IPS-NIHi7 (cell line): ENCODE measurements at regions not wholly inside any gene's neighbourhood (a gene's known extent, or its start where the extent isn't known, plus 50 kb on each side); places are given as distances from the start of the nearest gene placed in this dataset.
A peak's percentile ranks its signal among the peaks of the same experiment; 100 is the strongest.

Experiments
- DNase-seq: peaks from one replicate; pipeline ENCODE4 v3.0.0; 2012; ENCODE audit warnings: mixed read lengths; ENCODE audit errors: extremely low spot score

DNA sequence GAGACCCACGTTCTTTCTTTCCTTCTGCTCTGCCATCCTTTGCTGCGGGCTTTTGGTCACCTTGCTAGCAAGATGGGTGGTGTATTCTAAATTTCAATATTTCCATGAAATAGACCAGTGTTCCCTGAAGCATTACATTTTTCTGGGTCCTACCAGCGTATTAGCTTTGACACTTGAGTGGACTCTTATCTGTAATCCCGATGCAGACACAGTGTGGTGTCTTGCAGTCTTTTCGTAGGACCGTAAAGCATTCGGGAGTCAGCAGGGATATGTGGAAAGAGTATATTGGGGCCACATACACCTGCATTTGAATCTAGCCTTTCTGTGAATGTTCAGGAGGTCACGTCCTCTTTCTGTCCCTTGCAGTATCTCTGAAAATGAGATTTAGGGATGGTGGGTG is 124.7 kb upstream of the CPEB4 start:
- DNase-seq = no peak

DNA sequence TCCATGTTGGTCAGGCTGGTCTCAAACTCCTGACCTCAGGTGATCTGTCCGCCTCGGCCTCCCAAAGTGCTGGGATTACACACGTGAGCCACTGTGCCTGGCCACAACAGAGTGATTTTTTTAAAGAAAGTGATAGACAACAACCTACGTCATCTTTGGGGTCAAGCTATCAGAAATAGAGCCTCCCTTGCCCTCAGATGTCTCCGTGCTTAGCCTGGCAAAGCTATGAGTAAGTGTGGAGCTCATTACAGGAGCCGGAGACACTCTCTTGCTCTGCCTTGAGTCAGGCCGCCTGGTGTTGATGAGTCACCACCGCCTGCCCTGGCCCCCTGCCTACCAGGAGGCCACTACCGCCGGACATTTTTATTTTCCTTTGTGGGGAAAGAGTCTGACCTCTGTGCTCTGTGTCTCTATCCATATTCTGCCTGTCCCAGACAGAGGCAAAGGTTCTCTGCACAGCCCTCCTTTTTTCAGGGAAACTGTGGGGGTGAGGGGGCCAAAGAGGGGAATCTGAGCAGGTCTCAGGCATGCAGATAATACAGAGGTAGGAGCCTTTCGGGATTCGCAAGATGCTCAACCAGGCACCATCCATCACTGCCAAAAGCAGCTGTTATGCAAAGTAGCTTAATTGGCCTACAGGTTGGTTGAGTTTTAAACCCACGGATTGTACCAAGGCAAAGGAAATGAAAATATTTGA is 123.7 kb upstream of the CPEB4 start:
- DNase-seq = peak; percentile 85

DNA sequence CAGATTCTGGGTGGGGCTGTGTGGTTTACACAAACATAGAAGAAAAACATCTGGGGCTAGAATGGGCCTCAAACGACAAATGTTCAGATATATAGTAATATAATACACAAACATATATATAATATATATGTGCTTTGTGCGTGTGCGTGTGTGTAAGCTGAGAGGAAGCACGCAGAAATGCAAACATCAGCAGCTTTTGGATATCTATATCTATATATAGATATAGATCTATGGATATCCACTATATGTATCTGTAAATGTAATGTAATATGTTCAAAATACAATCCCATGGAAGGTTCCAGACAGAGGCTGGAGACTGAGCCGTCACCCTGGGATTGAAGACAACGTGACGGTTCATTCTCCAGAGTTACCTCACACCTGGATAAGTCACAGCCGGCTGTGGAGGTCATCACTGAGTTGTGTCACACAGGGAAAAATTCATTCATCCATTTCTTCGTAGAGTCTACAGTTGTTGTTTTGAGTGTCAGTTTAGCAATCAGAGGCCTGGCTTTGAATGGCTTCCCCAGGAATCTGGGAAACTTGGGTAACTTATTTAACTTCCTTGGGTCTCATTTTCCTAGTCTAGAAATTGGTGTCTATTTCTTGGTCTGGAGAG is 123.0 kb upstream of the CPEB4 start:
- DNase-seq = no peak

DNA sequence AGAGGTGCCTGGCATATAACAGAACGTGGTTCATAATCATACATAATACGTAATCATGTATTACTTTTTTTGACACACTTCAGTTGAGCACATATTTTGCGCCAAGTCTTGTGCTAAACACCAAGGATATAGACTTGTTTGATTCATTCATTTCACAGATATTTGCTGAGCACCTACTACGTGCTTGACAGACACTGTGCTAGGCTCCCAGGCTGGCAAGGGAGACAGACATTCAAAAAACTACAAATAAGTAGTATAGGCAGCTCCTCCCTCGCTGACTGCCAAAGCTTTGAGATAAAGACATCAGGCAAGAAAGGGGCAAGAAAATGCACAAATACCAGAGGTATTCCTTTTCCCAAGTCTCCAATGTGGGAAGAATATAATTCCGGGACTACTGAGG is 122.5 kb upstream of the CPEB4 start:
- no peak for DNase-seq

DNA sequence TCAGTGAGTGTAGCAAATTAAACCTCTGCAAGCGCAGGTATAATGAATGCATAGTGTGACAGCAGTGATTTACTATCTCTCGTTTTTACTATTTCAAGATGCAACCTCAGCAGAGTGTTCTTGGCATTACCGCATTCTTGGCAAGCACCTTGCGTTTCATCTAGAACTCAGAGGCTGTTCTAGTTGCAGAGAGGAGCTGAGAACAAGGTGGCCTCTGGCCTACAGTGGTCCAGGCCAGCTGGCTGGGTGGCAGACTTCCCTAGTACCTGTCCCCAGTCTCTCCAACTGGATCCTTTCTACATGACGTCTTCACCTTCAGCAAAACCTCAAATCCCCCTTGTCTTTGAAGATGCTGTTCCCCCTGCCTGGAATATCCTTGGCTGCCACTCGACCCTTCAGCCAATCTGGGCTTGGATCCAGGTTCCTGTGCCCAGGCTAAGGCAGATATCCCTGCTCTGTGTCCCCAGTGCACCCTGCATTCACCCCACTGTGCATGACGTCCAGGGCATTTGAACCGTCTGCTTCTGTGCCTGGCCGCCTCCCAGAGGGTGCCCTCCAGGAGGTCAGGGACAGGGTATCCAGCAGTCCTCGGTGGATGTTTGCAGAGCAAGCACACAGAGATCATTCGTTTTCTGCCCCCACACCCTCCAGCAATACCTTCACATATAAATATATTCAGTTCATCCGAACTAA is 120.4 kb upstream of the CPEB4 start:
- DNase-seq = no peak

DNA sequence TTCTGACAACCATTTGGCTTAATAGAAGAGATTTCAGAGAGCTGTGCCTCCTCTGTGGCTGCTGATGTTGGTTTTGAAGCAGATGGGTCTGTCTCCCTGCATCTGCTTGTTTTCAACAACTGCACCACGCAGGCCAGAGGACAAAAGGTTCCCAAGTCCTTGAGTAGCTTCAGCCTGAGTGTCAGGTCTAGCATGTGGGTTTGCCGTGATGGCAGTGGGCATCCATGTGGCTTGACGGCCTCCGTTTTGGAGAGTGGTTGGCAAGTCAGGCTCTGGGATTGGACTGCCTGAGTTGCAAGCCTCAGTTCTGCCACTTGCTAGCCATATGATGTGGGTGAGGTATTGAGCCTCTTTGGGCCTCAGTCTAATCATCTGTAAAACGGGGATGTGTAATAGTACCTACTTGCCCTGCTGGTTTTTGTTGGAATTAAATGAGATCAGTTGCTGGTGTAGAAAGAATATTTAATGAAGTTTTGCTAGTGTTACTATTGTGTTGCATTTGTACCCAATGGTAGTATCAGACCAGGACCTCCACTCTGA is 119.8 kb upstream of the CPEB4 start:
- no peak for DNase-seq

DNA sequence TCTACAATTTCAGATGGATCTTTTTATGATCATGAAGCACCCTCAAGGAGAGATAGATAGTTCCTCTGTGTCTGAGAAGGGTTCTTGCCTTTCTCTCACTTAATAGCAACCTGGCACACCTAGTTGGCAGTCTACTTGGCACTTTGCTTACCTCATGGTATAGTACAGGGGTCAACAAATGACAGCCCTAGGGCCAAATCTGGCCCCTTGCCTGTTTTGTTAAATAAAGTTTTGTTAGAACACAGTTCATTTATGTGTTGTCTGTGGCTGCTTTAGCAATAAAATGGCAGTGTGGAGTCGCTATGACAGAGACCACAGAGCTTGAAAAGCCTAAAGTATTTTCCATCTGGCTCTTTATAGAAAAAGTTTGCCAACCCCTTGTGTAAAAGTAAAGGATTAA is 119.3 kb upstream of the CPEB4 start:
- DNase-seq = no peak

DNA sequence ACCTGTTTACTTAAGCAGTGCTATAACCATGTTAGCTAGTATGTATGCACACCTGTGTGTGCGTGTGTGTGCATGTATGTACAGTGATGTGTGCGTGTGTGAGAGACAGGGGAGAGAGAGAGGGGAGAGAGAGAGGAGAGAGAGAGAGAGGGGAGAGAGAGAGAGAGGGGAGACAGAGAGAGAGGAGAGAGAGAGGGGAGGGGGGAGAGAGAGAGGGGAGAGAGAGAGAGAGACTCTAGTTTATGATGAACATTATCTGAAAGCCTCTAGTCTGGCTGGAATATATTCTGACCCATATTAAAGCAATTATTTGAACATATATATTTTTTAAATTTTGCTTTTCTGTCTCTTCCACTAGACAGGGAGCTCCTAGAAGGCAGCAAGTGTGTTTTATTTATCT is 117.5 kb upstream of the CPEB4 start:
- DNase-seq = no peak

DNA sequence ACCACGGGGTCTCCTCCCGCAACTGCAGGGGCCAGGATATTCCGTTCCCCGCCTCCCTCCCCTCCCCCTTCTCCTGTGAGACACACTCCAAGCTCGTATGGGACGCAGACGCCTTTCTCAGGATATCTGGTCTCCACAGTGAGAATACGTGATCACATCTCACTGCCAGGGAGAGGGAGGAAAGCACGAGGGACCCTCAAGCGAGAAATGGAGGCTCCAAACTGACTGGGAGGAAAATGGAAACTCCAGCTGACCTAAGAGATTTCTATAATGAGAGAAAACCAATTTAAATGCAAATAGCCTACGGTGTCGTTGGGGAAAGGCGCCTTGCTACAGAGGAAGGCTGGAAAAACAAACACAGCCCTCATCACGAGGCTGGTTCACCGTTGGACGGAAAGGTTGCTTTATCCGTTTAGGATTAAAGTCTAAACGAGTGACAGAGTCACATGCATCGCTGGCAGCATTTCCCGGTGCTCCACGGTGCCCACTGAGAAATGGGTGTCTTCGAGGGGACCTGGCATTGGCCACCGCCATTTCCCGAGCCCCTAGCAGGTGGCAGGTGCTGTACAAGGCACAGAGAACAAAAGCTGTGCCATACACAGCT is 116.9 kb upstream of the CPEB4 start:
- peak; percentile 64 for DNase-seq

DNA sequence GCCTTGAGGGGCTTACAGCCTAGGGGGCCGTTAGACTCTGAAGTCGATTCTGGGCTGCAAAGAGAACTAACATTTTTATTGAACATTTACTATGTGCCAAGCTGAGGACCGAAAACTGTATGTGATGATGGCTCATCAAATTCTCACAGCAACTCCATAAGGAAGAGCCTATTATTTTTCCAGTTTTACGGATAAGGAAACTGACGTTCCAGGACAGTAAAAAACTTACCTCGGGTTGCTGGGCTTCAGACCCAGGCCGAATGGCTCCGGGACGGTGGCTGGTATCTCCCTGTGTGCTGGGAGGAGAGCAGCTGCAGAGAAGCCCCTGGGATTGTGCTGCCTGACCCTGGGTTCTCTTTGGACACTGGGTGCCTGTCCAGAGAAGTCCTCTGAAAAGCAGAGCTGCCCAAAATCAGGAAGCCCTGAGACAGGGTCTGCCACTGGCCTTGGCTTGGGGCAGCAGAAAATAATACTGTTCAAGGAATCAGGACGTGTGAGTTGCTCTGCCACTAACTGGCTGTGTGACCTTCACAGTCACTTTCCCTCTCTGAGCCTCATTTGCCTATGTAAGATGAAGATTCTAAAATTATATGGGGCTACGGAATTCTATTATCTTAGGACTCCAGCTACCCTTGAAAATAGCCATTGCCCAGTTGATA is 116.3 kb upstream of the CPEB4 start:
- no peak for DNase-seq

DNA sequence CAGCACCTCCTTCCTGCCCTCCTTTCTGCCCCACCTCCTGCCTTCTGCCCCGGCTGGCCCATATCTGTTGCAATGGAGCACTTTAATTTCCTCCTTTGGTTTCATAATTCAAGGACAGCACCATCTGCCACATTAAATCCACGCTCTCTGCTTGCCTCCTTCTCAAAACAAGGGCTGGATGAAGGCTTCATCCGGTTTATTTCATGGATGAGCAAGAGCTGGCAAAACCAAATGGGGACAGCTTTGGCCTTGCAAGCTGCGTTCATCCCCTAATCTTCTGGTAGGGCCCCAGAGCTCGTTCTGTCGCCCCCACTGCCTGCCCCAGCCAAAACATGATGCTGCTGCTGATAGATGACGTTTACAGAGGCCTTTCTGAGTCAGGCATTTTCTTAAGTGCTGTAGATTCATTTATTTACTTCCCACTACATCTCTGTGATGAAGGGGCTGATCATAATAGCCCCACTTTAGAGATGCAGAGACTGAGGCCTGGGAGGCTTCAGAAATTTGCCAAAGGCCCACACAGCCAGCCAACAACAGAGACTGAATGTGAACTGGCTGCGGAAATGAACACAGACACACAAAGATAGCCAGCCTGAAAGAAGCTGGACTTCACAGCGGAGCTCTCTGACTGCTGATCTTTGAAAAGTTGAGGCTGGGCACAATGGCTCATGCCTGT is 115.6 kb upstream of the CPEB4 start:
- no peak for DNase-seq

DNA sequence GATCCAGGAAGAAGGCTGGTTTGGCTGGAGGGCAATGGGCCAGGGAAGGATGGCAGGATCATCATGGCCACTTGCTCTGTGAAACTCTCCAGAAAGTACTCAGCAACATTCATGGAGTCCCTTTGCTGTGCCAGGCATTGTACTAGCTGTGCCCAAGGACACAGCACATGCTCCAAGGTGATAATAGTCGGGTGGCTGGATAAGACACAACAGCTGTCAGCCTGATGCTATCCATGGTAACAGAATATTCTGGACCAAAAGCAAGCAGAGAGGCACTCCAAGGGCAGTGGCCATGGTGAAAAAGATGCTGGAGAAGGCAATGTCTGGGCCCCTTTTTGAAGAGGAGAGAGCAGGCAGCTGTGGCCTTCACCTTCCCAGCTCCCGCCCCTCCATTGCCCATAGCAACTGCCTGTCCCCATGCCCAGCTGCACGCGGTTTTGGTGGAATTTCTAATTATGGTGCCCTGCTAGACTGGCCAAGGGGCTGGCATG is 113.8 kb upstream of the CPEB4 start:
- no peak for DNase-seq

DNA sequence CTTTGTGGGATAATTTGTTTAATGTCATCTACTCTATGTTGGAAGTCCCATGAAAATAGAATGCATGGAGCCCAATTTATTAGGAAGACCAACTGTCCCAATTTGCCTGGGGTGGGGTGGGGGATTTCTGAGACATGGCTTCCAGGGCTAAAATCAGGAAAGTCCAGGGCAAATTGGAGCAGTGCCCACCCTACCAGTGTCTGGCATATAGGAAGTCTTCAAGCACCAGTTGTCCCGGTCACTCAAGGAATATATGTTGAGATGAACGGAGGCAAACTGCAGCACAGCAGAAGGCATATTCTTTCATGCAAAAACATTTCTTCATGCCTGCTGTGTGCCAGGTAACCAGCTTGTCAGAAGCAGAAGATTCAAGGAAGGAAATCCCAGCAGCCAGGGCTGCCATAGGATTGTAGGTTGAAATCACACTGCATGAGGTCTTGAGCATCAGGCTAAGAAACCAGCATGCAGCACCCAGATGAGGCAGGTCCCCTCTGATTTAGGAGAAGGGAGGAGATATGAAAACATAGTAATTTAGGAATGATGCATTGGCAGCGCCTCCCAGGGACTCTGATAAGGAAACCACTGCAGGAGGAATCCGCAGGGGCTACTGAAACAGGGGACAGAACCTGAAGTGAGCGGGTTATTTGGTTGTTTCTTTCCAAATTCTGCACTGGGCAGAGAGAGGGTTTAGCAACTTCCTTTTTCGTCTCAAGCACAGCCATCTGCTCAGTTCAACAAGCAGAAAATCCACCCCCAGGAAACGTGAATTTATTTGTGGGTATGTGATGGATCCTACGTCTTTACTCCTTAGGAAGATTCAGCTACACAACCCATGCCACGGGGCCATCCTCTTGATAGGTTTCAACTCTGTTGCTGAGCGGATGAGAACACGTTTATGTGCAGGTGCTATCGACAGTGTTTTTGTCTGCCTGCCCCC is 112.6 kb upstream of the CPEB4 start:
- DNase-seq = no peak

DNA sequence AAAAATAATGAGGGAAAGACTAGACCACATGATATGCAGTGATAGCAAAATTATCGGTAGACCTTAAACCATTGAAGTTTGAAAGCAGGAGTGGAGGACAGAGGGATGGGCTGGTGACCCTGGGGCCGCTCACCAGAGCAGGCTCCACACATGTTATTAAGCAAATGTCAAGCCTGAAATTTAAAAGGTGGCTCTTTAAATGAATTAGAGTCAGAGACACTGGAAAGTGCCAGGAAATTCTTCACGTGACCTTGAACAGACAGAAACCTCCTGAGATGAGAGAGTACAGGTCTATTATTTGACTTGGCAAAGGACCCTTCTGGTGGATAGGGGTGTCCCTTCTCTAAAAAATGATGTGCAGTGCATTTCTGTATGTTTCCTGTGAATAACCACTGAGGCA is 111.0 kb upstream of the CPEB4 start:
- no peak for DNase-seq

DNA sequence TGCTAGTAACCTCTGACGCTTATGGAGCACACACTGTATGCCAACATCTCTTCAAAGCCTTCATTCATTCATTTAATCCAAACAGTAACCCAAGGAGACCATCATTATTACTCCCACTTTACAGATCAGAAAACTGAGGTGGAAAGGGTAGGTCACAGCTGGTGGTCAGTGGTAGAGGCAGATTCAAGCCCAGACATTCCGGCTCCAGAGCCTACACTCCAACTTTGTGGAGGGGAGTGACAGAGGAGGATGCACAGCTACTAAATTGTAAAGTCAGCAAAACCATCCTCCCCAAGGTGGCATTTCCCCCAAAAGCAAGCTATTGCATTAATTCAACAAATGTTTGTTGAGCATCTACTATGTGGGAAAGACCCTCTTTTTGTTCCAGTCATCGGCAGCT is 110.5 kb upstream of the CPEB4 start:
- no peak for DNase-seq

DNA sequence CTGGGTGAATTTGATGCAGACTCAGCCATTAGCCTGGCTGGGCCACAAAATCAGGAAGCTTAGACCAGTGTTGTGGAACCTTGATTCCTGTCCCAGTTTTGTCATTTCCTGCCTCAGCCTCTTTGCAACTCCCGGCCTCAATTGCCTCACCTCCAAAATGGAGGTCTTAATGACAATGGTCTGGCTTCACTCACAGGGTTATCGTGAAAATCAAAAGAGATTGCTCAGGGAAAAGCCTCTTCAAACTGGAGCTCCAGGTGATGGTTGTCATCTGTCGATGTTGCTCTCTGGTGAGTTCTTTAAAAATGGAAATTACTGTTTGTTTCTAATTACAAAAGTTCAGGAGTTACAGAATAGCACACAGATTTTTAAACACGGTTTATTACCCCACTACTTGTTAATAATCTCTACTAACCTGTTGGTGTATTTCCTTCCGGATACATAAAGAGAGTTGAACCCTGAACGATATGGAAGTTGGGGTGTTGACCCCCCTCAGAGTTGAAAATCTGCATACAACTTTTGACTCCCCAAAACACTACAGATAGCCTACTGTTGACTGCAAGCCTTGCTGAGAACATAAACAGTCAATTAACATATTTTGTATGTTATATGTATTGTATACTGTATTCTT is 109.9 kb upstream of the CPEB4 start:
- no peak for DNase-seq

DNA sequence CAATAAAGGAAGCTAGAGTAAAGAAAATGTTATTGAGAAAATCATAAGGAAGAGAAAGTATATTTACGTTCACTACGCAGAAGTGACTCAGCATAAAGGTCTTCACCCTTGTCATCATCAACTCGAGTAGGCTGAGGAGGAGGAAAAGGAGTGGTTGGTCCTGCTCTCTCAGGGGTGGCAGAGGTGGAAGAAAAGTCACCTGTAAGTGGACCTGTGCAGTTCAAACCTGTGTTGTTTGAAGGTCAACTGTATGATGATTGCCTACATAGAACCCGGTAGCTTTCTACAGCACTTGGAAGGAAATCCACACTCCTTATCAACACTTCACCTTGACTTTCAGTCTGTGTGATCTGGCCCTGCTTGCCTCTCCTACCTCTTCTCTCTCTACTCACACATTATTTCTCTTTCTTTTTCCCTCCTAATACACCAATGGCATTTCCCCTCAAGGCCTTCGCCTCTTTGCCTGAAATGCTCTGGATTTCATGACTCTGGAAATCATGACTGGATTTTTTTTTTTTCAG is 109.3 kb upstream of the CPEB4 start:
- no peak for DNase-seq

DNA sequence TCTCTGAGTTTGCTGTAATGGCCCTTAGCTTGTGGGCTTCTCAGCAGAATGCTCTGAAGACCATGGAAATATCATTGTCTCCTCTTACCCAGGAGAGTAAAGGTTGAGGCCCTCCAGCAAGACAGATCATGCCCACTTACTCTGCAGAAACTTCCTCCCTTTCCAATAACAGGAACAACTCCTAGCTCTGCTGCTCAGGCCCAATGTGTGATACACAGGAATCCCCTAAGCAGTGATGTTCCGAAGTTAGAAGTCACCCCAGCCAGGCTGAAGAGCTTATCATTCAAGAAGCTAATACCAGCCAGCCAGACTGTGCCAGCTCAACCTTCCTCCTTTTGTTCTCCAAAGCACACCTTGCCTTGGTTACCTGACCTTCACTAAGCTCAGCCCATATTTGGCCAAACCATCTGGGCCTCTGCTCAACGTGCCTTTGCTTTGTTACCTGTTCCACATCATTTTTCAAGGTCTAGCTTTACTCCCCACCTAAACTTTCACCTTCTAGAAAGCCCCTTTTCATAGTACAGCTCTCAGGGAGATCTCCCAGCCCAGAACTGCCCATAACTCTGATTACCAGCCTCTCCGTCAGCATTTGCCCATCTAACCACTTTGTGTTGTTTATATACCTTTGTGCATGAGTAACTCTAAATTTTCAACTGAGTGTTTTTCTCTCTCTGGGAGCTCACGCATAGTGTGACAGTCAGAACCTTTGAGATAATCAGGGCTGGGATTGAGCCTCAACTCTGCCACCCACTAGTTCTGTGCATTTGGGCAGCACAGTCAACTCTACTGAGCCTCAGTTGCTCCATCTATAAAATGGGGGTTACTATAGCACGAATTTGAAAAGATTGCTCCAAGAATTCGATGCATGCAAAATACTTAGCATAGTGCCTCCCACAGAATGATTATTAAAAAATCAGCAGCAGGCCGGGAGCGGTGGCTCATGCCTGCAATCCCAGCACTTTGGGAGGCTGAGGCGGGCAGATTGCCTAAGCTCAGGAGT is 107.6 kb upstream of the CPEB4 start:
- DNase-seq = no peak
